ENCODE measurements at regions not wholly inside any gene's neighbourhood (a gene's known extent, or its start where the extent isn't known, plus 50 kb on each side); places are given as distances from the start of the nearest gene placed in this dataset.

- TF ChIP-seq POLR2AphosphoS5 (IDR thresholded peaks at IDR 0.05; ENCODE audit: low read depth, low read length) (no peak), CTCF (IDR thresholded peaks at IDR 0.05 in 2 of 3, conservative IDR thresholded peaks at IDR 0.05 in 1 of 3; ENCODE audit: borderline replicate concordance in 1 of 3, insufficient read depth in 1 of 3, low read depth in 2 of 3, low read length in 2 of 3) (no peak), RAD21 (IDR thresholded peaks at IDR 0.05; ENCODE audit: low read depth) (no peak), POLR2A (IDR thresholded peaks at IDR 0.05; ENCODE audit: borderline replicate concordance, extremely low read depth, insufficient read depth, insufficient read length) (no peak), REST (IDR thresholded peaks at IDR 0.05; ENCODE audit: low read depth) (no peak), EZH2phosphoT487 (IDR thresholded peaks at IDR 0.05; ENCODE audit: borderline replicate concordance) (no peak), MAX (IDR thresholded peaks at IDR 0.05) (no peak), CBX3 (IDR thresholded peaks at IDR 0.05; ENCODE audit: low read depth) (no peak), SP1 (IDR thresholded peaks at IDR 0.05; ENCODE audit: low read depth) (no peak), JUND (IDR thresholded peaks at IDR 0.05) (no peak), ZNF274 (IDR thresholded peaks at IDR 0.05; ENCODE audit: low read depth, low read length) (no peak)
These were observed 198.4 kb upstream of the SOX4 start for GRCh38 chr6:21395121-21395520.

All from HCT116 (cell line).